Gastrocnemius medialis (tissue), 4 donors: ENCODE measurements at regions not wholly inside any gene's neighbourhood (a gene's known extent, or its start where the extent isn't known, plus 50 kb on each side); places are given as distances from the start of the nearest gene placed in this dataset.
"Not testable (repeated sequence)": the region's sequence is repeated elsewhere in the genome, so short reads cannot be mapped to it uniquely, and the experiment has no call there.

Experiments
- CTCF ChIP-seq, 5 experiments: fragments of 450-650 bp in 3 of 5; fragments of 200-600 bp in 2 of 5; sonication (generic) in 2 of 5; IDR thresholded peaks in 4 of 5; conservative IDR thresholded peaks in 1 of 5; 1 replicate in 4 of 5; 2 replicates in 1 of 5; pipeline ENCODE4 v1.5.1; 2016 to 2019; ENCODE audit warnings: antibody characterized with exemption in 5 of 5, mild to moderate bottlenecking in 3 of 5, moderate library complexity in 3 of 5
- POLR2A ChIP-seq, 2 donors: fragments of 450-650 bp; IDR thresholded peaks; one replicate each; pipeline ENCODE4 v1.6.1; 2017; ENCODE audit warnings: antibody characterized with exemption in 2 of 2, mild to moderate bottlenecking in 2 of 2, moderate library complexity in 2 of 2

DNA sequence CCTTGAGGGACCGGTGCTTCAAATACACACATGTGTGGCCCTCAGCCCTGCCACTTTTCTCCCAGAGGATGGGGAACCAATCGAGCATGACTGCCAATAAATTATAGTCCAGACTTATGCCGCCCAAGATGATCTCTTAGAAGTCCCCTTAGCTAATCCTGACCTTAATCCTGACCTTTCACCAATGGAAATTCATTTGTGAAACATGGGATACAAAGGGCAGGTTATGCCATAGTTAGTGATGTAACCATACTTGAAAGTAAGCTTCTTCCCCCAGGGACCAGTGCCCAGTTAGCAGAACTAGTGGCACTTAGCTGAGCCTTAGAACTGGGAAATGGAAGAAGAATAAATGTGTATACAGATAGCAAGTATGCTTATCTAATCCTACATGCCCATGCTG is 190.6 kb downstream of the FBXO4 start:
- TF ChIP-seq CTCF (IDR thresholded peaks at IDR 0.05 in 4 of 5, conservative IDR thresholded peaks at IDR 0.05 in 1 of 5); POLR2A (IDR thresholded peaks at IDR 0.05): not testable (repeated sequence)
